ENCODE measurements at regions not wholly inside any gene's neighbourhood (a gene's known extent, or its start where the extent isn't known, plus 50 kb on each side); places are given as distances from the start of the nearest gene placed in this dataset.

- Histone ChIP-seq H3K9ac (ENCODE audit: insufficient read length) (no peak overlapping the region), H3K36me3 (ENCODE audit: insufficient read depth, low read length) (no peaks in the 10 kb centered on the region), H3K4me3 (no peak overlapping the region), H3K9me3 (ENCODE audit: low read depth, low read length) (no peaks in the 10 kb centered on the region), H3K27ac (no peak overlapping the region)
- TF ChIP-seq EZH2 (IDR thresholded peaks at IDR 0.05) (no peak), FOXP2 (optimal IDR thresholded peaks at IDR 0.05; ENCODE audit: control extremely low read depth, extremely low read length, insufficient read depth) (no peak), POLR2AphosphoS5 (IDR thresholded peaks at IDR 0.05; ENCODE audit: borderline replicate concordance, low read depth, low read length) (no peak)
- DNase-seq (ENCODE audit: low read depth, low spot score) = no peak
Observed at GRCh38 chr3:30309961-30310954, 296.1 kb upstream of the TGFBR2 start.

- no peak overlapping the region for H3K27ac ChIP-seq
- no peaks in the 10 kb centered on the region for H3K9me3 ChIP-seq (ENCODE audit: low read depth, low read length)
- no peaks in the 10 kb centered on the region for H3K36me3 ChIP-seq (ENCODE audit: insufficient read depth, low read length)
- DNase-seq (ENCODE audit: low read depth, low spot score) = no peak
- H3K9ac ChIP-seq (ENCODE audit: insufficient read length) = no peak overlapping the region
- TF ChIP-seq EZH2 (IDR thresholded peaks at IDR 0.05) (no peak), POLR2AphosphoS5 (IDR thresholded peaks at IDR 0.05; ENCODE audit: borderline replicate concordance, low read depth, low read length) (no peak), FOXP2 (optimal IDR thresholded peaks at IDR 0.05; ENCODE audit: control extremely low read depth, extremely low read length, insufficient read depth) (no peak)
- no peak overlapping the region for H3K4me3 ChIP-seq
Observed at GRCh38 chr3:30311781-30312180, 294.6 kb upstream of the TGFBR2 start.

- Histone ChIP-seq H3K27ac (no peak overlapping the region), H3K9me3 (ENCODE audit: low read depth, low read length) (no peaks in the 10 kb centered on the region), H3K4me3 (no peak overlapping the region), H3K36me3 (ENCODE audit: insufficient read depth, low read length) (no peaks in the 10 kb centered on the region), H3K9ac (ENCODE audit: insufficient read length) (no peak overlapping the region)
- no peak for DNase-seq (ENCODE audit: low read depth, low spot score)
- TF ChIP-seq EZH2 (IDR thresholded peaks at IDR 0.05) (no peak), POLR2AphosphoS5 (IDR thresholded peaks at IDR 0.05; ENCODE audit: borderline replicate concordance, low read depth, low read length) (no peak), FOXP2 (optimal IDR thresholded peaks at IDR 0.05; ENCODE audit: control extremely low read depth, extremely low read length, insufficient read depth) (no peak)
Observed at GRCh38 chr3:30313840-30314239, 292.6 kb upstream of the TGFBR2 start.

- no peaks in the 10 kb centered on the region for H3K9me3 ChIP-seq (ENCODE audit: low read depth, low read length)
- no peak for TF ChIP-seq EZH2 (IDR thresholded peaks at IDR 0.05)
- no peak for TF ChIP-seq POLR2AphosphoS5 (IDR thresholded peaks at IDR 0.05; ENCODE audit: borderline replicate concordance, low read depth, low read length)
- no peak for TF ChIP-seq FOXP2 (optimal IDR thresholded peaks at IDR 0.05; ENCODE audit: control extremely low read depth, extremely low read length, insufficient read depth)
- H3K27ac ChIP-seq = no peak overlapping the region
- DNase-seq (ENCODE audit: low read depth, low spot score) = no peak
- no peak overlapping the region for H3K4me3 ChIP-seq
- H3K36me3 ChIP-seq (ENCODE audit: insufficient read depth, low read length) = no peaks in the 10 kb centered on the region
- H3K9ac ChIP-seq (ENCODE audit: insufficient read length) = no peak overlapping the region
Observed at GRCh38 chr3:30314757-30315325, 291.6 kb upstream of the TGFBR2 start.

- Histone ChIP-seq H3K27ac (no peak overlapping the region), H3K36me3 (ENCODE audit: insufficient read depth, low read length) (no peaks in the 10 kb centered on the region), H3K9ac (ENCODE audit: insufficient read length) (no peak overlapping the region), H3K4me3 (no peak overlapping the region), H3K9me3 (ENCODE audit: low read depth, low read length) (no peaks in the 10 kb centered on the region)
- TF ChIP-seq FOXP2 (optimal IDR thresholded peaks at IDR 0.05; ENCODE audit: control extremely low read depth, extremely low read length, insufficient read depth) = no peak
- no peak for TF ChIP-seq POLR2AphosphoS5 (IDR thresholded peaks at IDR 0.05; ENCODE audit: borderline replicate concordance, low read depth, low read length)
- TF ChIP-seq EZH2 (IDR thresholded peaks at IDR 0.05) = no peak
- no peak for DNase-seq (ENCODE audit: low read depth, low spot score)
Observed at GRCh38 chr3:30315447-30315846, 291.0 kb upstream of the TGFBR2 start.

- no peaks in the 10 kb centered on the region for H3K9me3 ChIP-seq (ENCODE audit: low read depth, low read length)
- no peak for TF ChIP-seq POLR2AphosphoS5 (IDR thresholded peaks at IDR 0.05; ENCODE audit: borderline replicate concordance, low read depth, low read length)
- TF ChIP-seq FOXP2 (optimal IDR thresholded peaks at IDR 0.05; ENCODE audit: control extremely low read depth, extremely low read length, insufficient read depth) = no peak
- TF ChIP-seq EZH2 (IDR thresholded peaks at IDR 0.05) = no peak
- DNase-seq (ENCODE audit: low read depth, low spot score) = no peak
- H3K27ac ChIP-seq = no peak overlapping the region
- no peak overlapping the region for H3K9ac ChIP-seq (ENCODE audit: insufficient read length)
- no peak overlapping the region for H3K4me3 ChIP-seq
- H3K36me3 ChIP-seq (ENCODE audit: insufficient read depth, low read length) = no peaks in the 10 kb centered on the region
Observed at GRCh38 chr3:30317561-30317960, 288.8 kb upstream of the TGFBR2 start.

- Histone ChIP-seq H3K9ac (ENCODE audit: insufficient read length) (no peak overlapping the region), H3K4me3 (no peak overlapping the region), H3K36me3 (ENCODE audit: insufficient read depth, low read length) (no peaks in the 10 kb centered on the region), H3K27ac (no peak overlapping the region), H3K9me3 (ENCODE audit: low read depth, low read length) (no peaks in the 10 kb centered on the region)
- DNase-seq (ENCODE audit: low read depth, low spot score) = no peak
- no peak for TF ChIP-seq FOXP2 (optimal IDR thresholded peaks at IDR 0.05; ENCODE audit: control extremely low read depth, extremely low read length, insufficient read depth)
- no peak for TF ChIP-seq EZH2 (IDR thresholded peaks at IDR 0.05)
- TF ChIP-seq POLR2AphosphoS5 (IDR thresholded peaks at IDR 0.05; ENCODE audit: borderline replicate concordance, low read depth, low read length) = no peak
Observed at GRCh38 chr3:30318110-30318509, 288.3 kb upstream of the TGFBR2 start.

- TF ChIP-seq POLR2AphosphoS5 (IDR thresholded peaks at IDR 0.05; ENCODE audit: borderline replicate concordance, low read depth, low read length) = no peak
- TF ChIP-seq FOXP2 (optimal IDR thresholded peaks at IDR 0.05; ENCODE audit: control extremely low read depth, extremely low read length, insufficient read depth) = no peak
- no peak for TF ChIP-seq EZH2 (IDR thresholded peaks at IDR 0.05)
- H3K9me3 ChIP-seq (ENCODE audit: low read depth, low read length) = no peaks in the 10 kb centered on the region
- no peak for DNase-seq (ENCODE audit: low read depth, low spot score)
- H3K27ac ChIP-seq = no peak overlapping the region
- H3K36me3 ChIP-seq (ENCODE audit: insufficient read depth, low read length) = no peaks in the 10 kb centered on the region
- no peak overlapping the region for H3K4me3 ChIP-seq
- no peak overlapping the region for H3K9ac ChIP-seq (ENCODE audit: insufficient read length)
Observed at GRCh38 chr3:30319713-30320112, 286.7 kb upstream of the TGFBR2 start.
